Activated T-cell treated with anti-CD3 and anti-CD28 coated beads, Interleukin-2, amount 50 U/mL, for 24 hours (primary cell): ENCODE measurements at regions not wholly inside any gene's neighbourhood (a gene's known extent, or its start where the extent isn't known, plus 50 kb on each side); places are given as distances from the start of the nearest gene placed in this dataset.
"Not testable (repeated sequence)": the region's sequence is repeated elsewhere in the genome, so short reads cannot be mapped to it uniquely, and the experiment has no call there.

Experiments used
- DNase-seq: peaks from one replicate; pipeline ENCODE4 v3.0.0-alpha.2; 2020
- H3K27ac Mint-ChIP-seq: 2 replicates; pipeline ENCODE4 v1.8.0; 2020; ENCODE audit warnings: mild to moderate bottlenecking, mixed read lengths
- H3K27me3 Mint-ChIP-seq: 2 replicates; pipeline ENCODE4 v1.8.0; 2020; ENCODE audit warnings: mixed read lengths
- H3K36me3 Mint-ChIP-seq: 2 replicates; pipeline ENCODE4 v1.8.0; 2020; ENCODE audit warnings: low read depth, mixed read lengths
- H3K4me1 Mint-ChIP-seq: 2 replicates; pipeline ENCODE4 v1.8.0; 2020; ENCODE audit warnings: low read depth, mixed read lengths
- H3K4me3 Mint-ChIP-seq: 2 replicates; pipeline ENCODE4 v1.8.0; 2020; ENCODE audit warnings: mild to moderate bottlenecking, moderate library complexity, mixed read lengths
- H3K9me3 Mint-ChIP-seq: 2 replicates; pipeline ENCODE4 v1.8.0; 2020; ENCODE audit warnings: mixed read lengths

GRCh38 chr3:177692304-177692975 is 495.2 kb upstream of the TBL1XR1 start:
- Mint-ChIP-seq H3K27me3 (no peaks in the 10 kb centered on the region), H3K27ac (no peak overlapping the region), H3K36me3 (no peaks in the 10 kb centered on the region), H3K4me1 (peaks cover 6% of the 10 kb centered on the region), H3K9me3 (peaks cover 3% of the 10 kb centered on the region), H3K4me3 (no peak overlapping the region)
- no peak for DNase-seq

GRCh38 chr3:177693616-177694264 is 496.5 kb upstream of the TBL1XR1 start:
- no peaks in the 10 kb centered on the region for H3K36me3 Mint-ChIP-seq
- H3K4me1 Mint-ChIP-seq = peaks cover 6% of the 10 kb centered on the region
- no peak for DNase-seq
- H3K4me3 Mint-ChIP-seq = no peak overlapping the region
- H3K9me3 Mint-ChIP-seq = peaks cover 3% of the 10 kb centered on the region
- H3K27ac Mint-ChIP-seq = no peak overlapping the region
- H3K27me3 Mint-ChIP-seq = no peaks in the 10 kb centered on the region

- peaks cover 6% of the 10 kb centered on the region for H3K4me1 Mint-ChIP-seq
- H3K27ac Mint-ChIP-seq = no peak overlapping the region
- H3K4me3 Mint-ChIP-seq = no peak overlapping the region
- no peaks in the 10 kb centered on the region for H3K27me3 Mint-ChIP-seq
- H3K9me3 Mint-ChIP-seq = peaks cover 3% of the 10 kb centered on the region
- DNase-seq = no peak
- no peaks in the 10 kb centered on the region for H3K36me3 Mint-ChIP-seq
Observed at GRCh38 chr3:177694316-177694715, 497.0 kb upstream of the TBL1XR1 start.

DNA sequence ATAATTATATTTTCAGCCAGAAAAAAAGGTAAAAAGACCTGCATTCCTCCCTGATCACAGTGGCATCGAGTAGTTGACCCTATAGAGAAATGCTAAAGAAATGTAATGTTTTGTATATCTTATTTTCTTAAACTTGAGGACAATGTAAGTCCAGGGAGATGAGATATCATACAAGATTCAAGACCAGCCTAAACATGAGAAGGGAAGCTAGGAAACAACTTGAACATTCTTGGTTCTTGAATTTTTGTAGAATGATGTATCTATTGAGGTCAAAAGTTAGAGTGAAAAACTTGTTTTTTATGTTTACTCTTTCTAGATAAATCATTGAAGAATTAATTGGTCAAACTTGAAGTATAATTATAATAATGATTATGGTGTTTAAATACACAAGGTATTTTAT is 497.7 kb upstream of the TBL1XR1 start:
- Mint-ChIP-seq H3K9me3 (peaks cover 3% of the 10 kb centered on the region), H3K36me3 (no peaks in the 10 kb centered on the region), H3K4me3 (no peak overlapping the region), H3K27me3 (no peaks in the 10 kb centered on the region), H3K4me1 (peaks cover 6% of the 10 kb centered on the region), H3K27ac (no peak overlapping the region)
- DNase-seq = no peak

GRCh38 chr3:177700117-177700516 is 502.8 kb upstream of the TBL1XR1 start:
- H3K27me3 Mint-ChIP-seq = no peaks in the 10 kb centered on the region
- no peaks in the 10 kb centered on the region for H3K36me3 Mint-ChIP-seq
- no peak overlapping the region for H3K27ac Mint-ChIP-seq
- no peak for DNase-seq
- no peak overlapping the region for H3K4me3 Mint-ChIP-seq
- peaks cover 3% of the 10 kb centered on the region for H3K9me3 Mint-ChIP-seq
- peaks cover 3% of the 10 kb centered on the region for H3K4me1 Mint-ChIP-seq

GRCh38 chr3:177703788-177704187 is 506.5 kb upstream of the TBL1XR1 start:
- H3K27ac Mint-ChIP-seq = no peak overlapping the region
- no peaks in the 10 kb centered on the region for H3K36me3 Mint-ChIP-seq
- DNase-seq = no peak
- no peaks in the 10 kb centered on the region for H3K9me3 Mint-ChIP-seq
- H3K27me3 Mint-ChIP-seq = no peaks in the 10 kb centered on the region
- no peak overlapping the region for H3K4me3 Mint-ChIP-seq
- H3K4me1 Mint-ChIP-seq = peaks cover 3% of the 10 kb centered on the region

- Mint-ChIP-seq H3K4me3 (no peak overlapping the region), H3K27me3 (no peaks in the 10 kb centered on the region), H3K36me3 (no peaks in the 10 kb centered on the region), H3K9me3 (no peaks in the 10 kb centered on the region), H3K4me1 (peaks cover 3% of the 10 kb centered on the region), H3K27ac (no peak overlapping the region)
- no peak for DNase-seq
Observed at GRCh38 chr3:177705976-177706823, 508.9 kb upstream of the TBL1XR1 start.

DNA sequence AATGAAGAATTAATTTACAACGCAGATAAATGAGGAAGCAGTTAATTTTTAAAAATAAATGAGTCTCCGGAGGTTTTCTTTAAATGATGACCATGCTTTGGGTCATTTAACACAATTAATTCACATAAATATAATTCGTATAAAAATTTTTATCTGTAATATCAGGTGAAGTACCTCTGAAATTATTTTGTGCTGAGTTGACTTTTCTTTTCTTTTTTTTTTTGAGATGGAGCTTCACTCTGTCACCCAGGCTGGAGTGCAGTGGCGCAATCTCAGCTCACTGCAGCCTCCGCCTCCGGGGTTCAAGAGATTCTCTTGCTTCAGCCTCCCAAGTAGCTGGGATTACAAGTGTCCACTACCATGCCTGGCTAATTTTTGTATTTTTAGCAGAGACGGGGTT is 512.2 kb upstream of the TBL1XR1 start:
- not testable (repeated sequence) for H3K36me3 Mint-ChIP-seq, H3K4me3 Mint-ChIP-seq, H3K9me3 Mint-ChIP-seq

GRCh38 chr3:177710506-177710905 is 513.2 kb upstream of the TBL1XR1 start:
- Mint-ChIP-seq H3K27me3 (no peaks in the 10 kb centered on the region), H3K4me3 (no peak overlapping the region), H3K36me3 (no peaks in the 10 kb centered on the region), H3K27ac (no peak overlapping the region), H3K4me1 (no peaks in the 10 kb centered on the region), H3K9me3 (no peaks in the 10 kb centered on the region)
- no peak for DNase-seq

More for the DNA sequence above, 512.2 kb upstream of the TBL1XR1 start:
- not testable (repeated sequence) for H3K27me3 Mint-ChIP-seq, H3K27ac Mint-ChIP-seq, H3K4me1 Mint-ChIP-seq, DNase-seq

DNA sequence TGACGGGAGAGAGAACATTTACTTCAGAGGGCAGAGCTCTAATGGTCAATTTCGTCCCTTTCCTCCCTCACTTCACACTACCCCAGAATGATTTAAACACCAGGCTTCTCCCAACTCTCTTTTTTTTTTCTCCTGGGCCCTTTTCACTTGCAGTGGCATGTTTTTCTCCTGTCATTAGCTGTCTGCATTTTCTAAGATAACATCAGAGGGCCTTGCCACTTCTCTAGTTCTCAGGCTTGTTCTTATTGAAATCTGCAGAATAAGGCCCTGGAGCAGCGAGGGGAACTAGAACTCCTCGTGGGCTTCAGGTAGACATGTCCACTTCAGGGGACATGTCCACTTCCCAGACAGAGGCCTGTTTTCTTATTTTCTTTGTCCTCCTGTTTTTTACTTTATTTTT is 514.4 kb upstream of the TBL1XR1 start:
- H3K27me3 Mint-ChIP-seq = no peaks in the 10 kb centered on the region
- H3K36me3 Mint-ChIP-seq = no peaks in the 10 kb centered on the region
- H3K4me1 Mint-ChIP-seq = no peaks in the 10 kb centered on the region
- H3K4me3 Mint-ChIP-seq = no peak overlapping the region
- H3K27ac Mint-ChIP-seq = no peak overlapping the region
- DNase-seq = no peak
- no peaks in the 10 kb centered on the region for H3K9me3 Mint-ChIP-seq

- no peak for DNase-seq
- H3K36me3 Mint-ChIP-seq = no peaks in the 10 kb centered on the region
- H3K4me3 Mint-ChIP-seq = no peak overlapping the region
- H3K27ac Mint-ChIP-seq = no peak overlapping the region
- no peaks in the 10 kb centered on the region for H3K4me1 Mint-ChIP-seq
- no peaks in the 10 kb centered on the region for H3K9me3 Mint-ChIP-seq
- no peaks in the 10 kb centered on the region for H3K27me3 Mint-ChIP-seq
Observed at GRCh38 chr3:177713928-177714900, 516.9 kb upstream of the TBL1XR1 start.

DNA sequence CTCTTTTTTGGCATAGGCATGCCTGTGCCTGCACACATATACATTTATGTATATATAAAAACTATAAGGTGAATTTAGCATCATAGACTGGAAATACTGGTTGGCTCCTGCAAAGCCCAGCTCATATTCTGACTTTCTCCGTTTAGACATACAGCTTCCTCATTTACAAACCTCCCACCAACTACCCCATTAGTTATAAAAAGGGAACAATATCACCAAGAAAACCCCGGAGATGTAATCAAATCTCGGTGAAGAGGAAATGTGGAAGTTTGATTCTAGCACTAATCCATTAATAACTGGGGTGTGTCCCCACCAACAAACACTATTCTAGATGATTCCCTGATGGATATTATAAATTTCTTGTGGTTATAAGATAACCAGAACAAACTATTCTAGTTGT is 517.7 kb upstream of the TBL1XR1 start:
- H3K4me3 Mint-ChIP-seq = no peak overlapping the region
- no peak for DNase-seq
- no peaks in the 10 kb centered on the region for H3K27me3 Mint-ChIP-seq
- H3K36me3 Mint-ChIP-seq = no peaks in the 10 kb centered on the region
- no peak overlapping the region for H3K27ac Mint-ChIP-seq
- no peaks in the 10 kb centered on the region for H3K4me1 Mint-ChIP-seq
- no peaks in the 10 kb centered on the region for H3K9me3 Mint-ChIP-seq

DNA sequence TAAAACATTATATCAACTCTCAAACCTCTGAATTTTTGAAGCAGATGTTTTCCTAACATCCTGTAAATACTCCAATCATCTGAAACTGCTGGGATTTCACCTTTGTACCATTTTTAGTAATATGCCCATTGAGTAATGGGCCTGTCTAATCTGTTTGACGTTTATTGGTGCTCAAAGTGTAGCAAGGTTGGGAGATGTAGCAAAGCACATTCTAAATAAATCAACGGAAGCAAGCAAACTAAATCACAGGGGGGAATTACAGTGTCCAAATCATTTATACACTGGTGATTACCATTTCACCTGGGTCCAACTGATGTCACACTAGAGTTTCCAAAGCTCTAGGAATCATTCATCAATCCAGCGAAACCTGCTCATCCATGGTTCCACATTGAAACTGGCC is 518.7 kb upstream of the TBL1XR1 start:
- Mint-ChIP-seq H3K36me3 (no peaks in the 10 kb centered on the region), H3K4me3 (no peak overlapping the region), H3K4me1 (no peaks in the 10 kb centered on the region), H3K27ac (no peak overlapping the region), H3K27me3 (no peaks in the 10 kb centered on the region), H3K9me3 (no peaks in the 10 kb centered on the region)
- no peak for DNase-seq

- not testable (repeated sequence) for H3K27me3 Mint-ChIP-seq, H3K4me1 Mint-ChIP-seq, H3K4me3 Mint-ChIP-seq, DNase-seq, H3K27ac Mint-ChIP-seq, H3K9me3 Mint-ChIP-seq, H3K36me3 Mint-ChIP-seq
Observed at GRCh38 chr3:177720927-177721326, 523.6 kb upstream of the TBL1XR1 start.
